GM12878 (cell line): ENCODE measurements at regions not wholly inside any gene's neighbourhood (a gene's known extent, or its start where the extent isn't known, plus 50 kb on each side); places are given as distances from the start of the nearest gene placed in this dataset.

Experiments used
- ATAC-seq: fragments of 200-7000 bp; cut with Tn5 transposase; 3 replicates; pipeline ENCODE4 v1.9.1; 2020; ENCODE audit warnings: mild to moderate bottlenecking, moderate library complexity
- BruUV-seq: library from RNA; stranded (reverse); fragments of 400-500 nt; replicated peaks from 2 replicates; lab custom pipeline; 2021; lab: Mats Ljungman, UMichigan
- CTCF ChIA-PET: fragments of 300-600 bp; sonication (Branson Sonifier 250); formaldehyde crosslinking; extraction: SDS; loops from one replicate; lab custom pipeline; 2021; ENCODE audit warnings: inconsistent platforms; lab: Yijun Ruan, JAX
- POLR2A ChIA-PET: fragments of 350-600 bp; formaldehyde crosslinking; extraction: SDS; loops from one replicate; lab custom pipeline; 2021; ENCODE audit warnings: inconsistent platforms; lab: Charles Lee
- RAD21 ChIA-PET: fragments of 300-600 bp; sonication (Branson Sonifier 250); formaldehyde crosslinking; loops from one replicate; lab custom pipeline; 2023; ENCODE audit warnings: antibody characterized with exemption; ENCODE audit not compliant: unreplicated experiment; lab: Charles Lee
- SMC1A ChIA-PET: fragments of 300-600 bp; sonication (Branson Sonifier 250); formaldehyde crosslinking; loops from one replicate; lab custom pipeline; 2023; ENCODE audit not compliant: unreplicated experiment, uncharacterized antibody; lab: Charles Lee
- DNase-seq: peaks from one replicate; pipeline ENCODE4 v3.0.0-alpha.2; 2011; ENCODE audit warnings: low read depth, low spot score
- FAIRE-seq: peaks from 3 replicates; lab custom pipeline; 2011; peaks lifted over from hg19 to GRCh38; lab: Jason Lieb, UNC
- H2AFZ ChIP-seq: 2 replicates; pipeline ENCODE4 v1.6.0; 2011; ENCODE audit warnings: low read depth, low read length, control low read depth; ENCODE audit not compliant: control insufficient read depth
- H3K27ac ChIP-seq: 2 replicates; pipeline ENCODE4 v1.5.1; 2011; ENCODE audit warnings: control low read depth; ENCODE audit not compliant: control insufficient read depth, insufficient read depth
- H3K27me3 ChIP-seq, 2 experiments: replicated peaks in 1 of 2; 2 replicates each; pipeline versions ENCODE4 v1.6.0 to v1.6.1; 2011; ENCODE audit warnings: low read length in 1 of 2; ENCODE audit not compliant: control insufficient read depth in 2 of 2, insufficient read depth in 2 of 2
- H3K36me3 ChIP-seq, 2 experiments: 2 replicates each; pipeline ENCODE4 v1.5.1; 2011; ENCODE audit warnings: low read length in 1 of 2; ENCODE audit not compliant: control insufficient read depth in 2 of 2, insufficient read depth in 2 of 2
- H3K4me1 ChIP-seq: 2 replicates; pipeline ENCODE4 v1.6.1; 2011; ENCODE audit warnings: mild to moderate bottlenecking, low read length, moderate library complexity, mixed read lengths; ENCODE audit not compliant: control insufficient read depth, insufficient read depth
- H3K4me2 ChIP-seq: 2 replicates; pipeline ENCODE4 v1.6.0; 2011; ENCODE audit warnings: control low read depth; ENCODE audit not compliant: control insufficient read depth, insufficient read depth
- H3K4me3 ChIP-seq: fragments of 200-600 bp; sonication (generic); 2 replicates; pipeline ENCODE4 v1.5.1; 2016
- H3K79me2 ChIP-seq: 2 replicates; pipeline ENCODE4 v1.6.0; 2011; ENCODE audit warnings: low read length; ENCODE audit not compliant: control insufficient read depth, insufficient read depth
- H3K9ac ChIP-seq: 2 replicates; pipeline ENCODE4 v1.8.0; 2011; ENCODE audit warnings: low read length, control low read depth, mixed read lengths; ENCODE audit not compliant: control insufficient read depth, insufficient read depth
- H3K9me3 ChIP-seq: replicated peaks from 3 replicates; pipeline ENCODE4 v1.5.1; 2011; ENCODE audit warnings: mild to moderate bottlenecking, low read length; ENCODE audit not compliant: control insufficient read depth, insufficient read depth
- H4K20me1 ChIP-seq: 2 replicates; pipeline ENCODE4 v1.6.0; 2011; ENCODE audit not compliant: control insufficient read depth, insufficient read depth
- BHLHE40 ChIP-seq, 2 experiments: fragments of 450-650 bp in 1 of 2; IDR thresholded peaks; 2 replicates each; pipeline ENCODE4 v1.6.1; 2011 to 2017; ENCODE audit warnings: low read depth in 2 of 2, borderline replicate concordance in 1 of 2, improper control_type of control experiment in 1 of 2, low read length in 1 of 2, mild to moderate bottlenecking in 1 of 2
- EED ChIP-seq: sonication (generic); IDR thresholded peaks from 2 replicates; pipeline ENCODE4 v1.6.1; 2016; ENCODE audit warnings: antibody characterized with exemption, low read depth
- FOS ChIP-seq: IDR thresholded peaks from 3 replicates; pipeline ENCODE4 v1.6.1; 2011; ENCODE audit warnings: borderline replicate concordance; ENCODE audit not compliant: insufficient read length; ENCODE audit errors: extremely low read depth
- FOXK2 ChIP-seq: fragments of 450-650 bp; IDR thresholded peaks from 2 replicates; pipeline ENCODE4 v1.6.1; 2017; ENCODE audit warnings: mild to moderate bottlenecking, moderate library complexity
- HCFC1 ChIP-seq: fragments of 150-350 bp; IDR thresholded peaks from 2 replicates; pipeline ENCODE4 v1.6.1; 2014; ENCODE audit warnings: low read length
- SMC3 ChIP-seq: IDR thresholded peaks from 2 replicates; pipeline ENCODE4 v1.6.1; 2011; ENCODE audit warnings: low read length, improper control_type of control experiment, borderline replicate concordance
- SREBF2 ChIP-seq: IDR thresholded peaks from 2 replicates; pipeline ENCODE4 v1.6.1; 2012; ENCODE audit warnings: mild to moderate bottlenecking, low read length
- ZNF24 ChIP-seq: fragments of 450-650 bp; IDR thresholded peaks from 2 replicates; pipeline ENCODE4 v1.6.1; 2017; ENCODE audit warnings: antibody characterized with exemption, mild to moderate bottlenecking
- ZNF622 ChIP-seq: fragments of 450-650 bp; IDR thresholded peaks from 2 replicates; pipeline ENCODE4 v1.6.1; 2017; ENCODE audit warnings: mild to moderate bottlenecking, inconsistent platforms
- WGBS: methylation state at CpG from one replicate; pipeline ENCODE4 v1.1.6; 2016; ENCODE audit warnings: low lambda C conversion rate; ENCODE audit not compliant: insufficient replicate concordance, insufficient coverage; ENCODE audit errors: missing lambda C conversion rate; 5-methylcytosine and 5-hydroxymethylcytosine counted together
- in situ Hi-C: fragments of 300-500 bp; cut with MboI; formaldehyde crosslinking; loops from 9 replicates; pipeline ENCODE4 v1.14.3; 2018; ENCODE audit warnings: mixed read lengths
- intact Hi-C: fragments of 100-400 bp; cut with micrococcal nuclease; formaldehyde crosslinking; loops from one replicate; pipeline ENCODE4 v1.14.2; 2022; ENCODE audit not compliant: unreplicated experiment
- TF ChIP-seq, protein P1 (sequence below): fragments of 450-650 bp; IDR thresholded peaks from 2 replicates; pipeline ENCODE4 v1.6.1; 2016; ENCODE audit warnings: mild to moderate bottlenecking, moderate library complexity, borderline replicate concordance
- TF ChIP-seq, protein P2 (sequence below): fragments of 450-650 bp; IDR thresholded peaks from 2 replicates; pipeline ENCODE4 v1.6.1; 2017; ENCODE audit warnings: mild to moderate bottlenecking, moderate library complexity

DNA sequence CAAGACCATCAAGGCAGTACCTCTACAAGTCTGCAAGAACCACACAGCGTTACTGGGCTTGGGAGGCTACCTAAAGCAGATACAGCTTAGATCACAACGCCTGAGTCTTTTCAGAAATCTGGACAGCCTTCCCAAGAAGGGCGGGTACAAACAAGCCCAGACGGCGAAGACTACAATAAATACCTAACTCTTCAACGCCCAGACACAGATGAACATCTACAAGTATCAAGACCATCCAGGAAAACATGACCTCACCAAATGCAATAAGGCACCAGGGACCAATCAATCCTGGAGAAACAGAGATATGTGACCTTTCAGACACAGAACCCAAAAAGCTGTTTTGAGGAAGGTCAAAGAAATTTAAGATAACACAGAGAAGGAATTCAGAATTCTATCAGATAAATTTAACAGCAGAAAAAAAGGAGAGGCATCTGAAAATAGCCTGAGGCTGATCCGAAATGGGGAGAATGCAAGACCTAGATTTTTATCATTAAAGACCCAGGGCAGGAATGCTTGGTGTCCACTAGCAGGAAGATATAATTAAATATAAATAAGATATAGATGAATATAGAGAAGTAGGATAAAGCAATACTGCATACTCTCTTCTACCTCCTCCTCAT lies 131.7 kb upstream of the COL21A1 start:
- DNase-seq: no peak
- no TSS peak for BruUV-seq
- Histone ChIP-seq H3K27me3 (no peaks in the 10 kb centered on the region), H2AFZ (no peak overlapping the region), H3K9me3 (no peaks in the 10 kb centered on the region; the same call in 2 of the 3 replicates), H3K27ac (no peak overlapping the region), H3K4me3 (no peak overlapping the region), H3K36me3 (no peaks in the 10 kb centered on the region), H3K9ac (no peak overlapping the region), H3K79me2 (no peaks in the 10 kb centered on the region), H3K4me1 (no peaks in the 10 kb centered on the region), H3K4me2 (no peak overlapping the region), H4K20me1 (no peaks in the 10 kb centered on the region)
- ATAC-seq: no peak
- intact Hi-C loops: no loop called here
- in situ Hi-C loops: no loop called here
- no peak for TF ChIP-seq ZNF622
- TF ChIP-seq SMC3: no peak
- TF ChIP-seq, protein P1, sequence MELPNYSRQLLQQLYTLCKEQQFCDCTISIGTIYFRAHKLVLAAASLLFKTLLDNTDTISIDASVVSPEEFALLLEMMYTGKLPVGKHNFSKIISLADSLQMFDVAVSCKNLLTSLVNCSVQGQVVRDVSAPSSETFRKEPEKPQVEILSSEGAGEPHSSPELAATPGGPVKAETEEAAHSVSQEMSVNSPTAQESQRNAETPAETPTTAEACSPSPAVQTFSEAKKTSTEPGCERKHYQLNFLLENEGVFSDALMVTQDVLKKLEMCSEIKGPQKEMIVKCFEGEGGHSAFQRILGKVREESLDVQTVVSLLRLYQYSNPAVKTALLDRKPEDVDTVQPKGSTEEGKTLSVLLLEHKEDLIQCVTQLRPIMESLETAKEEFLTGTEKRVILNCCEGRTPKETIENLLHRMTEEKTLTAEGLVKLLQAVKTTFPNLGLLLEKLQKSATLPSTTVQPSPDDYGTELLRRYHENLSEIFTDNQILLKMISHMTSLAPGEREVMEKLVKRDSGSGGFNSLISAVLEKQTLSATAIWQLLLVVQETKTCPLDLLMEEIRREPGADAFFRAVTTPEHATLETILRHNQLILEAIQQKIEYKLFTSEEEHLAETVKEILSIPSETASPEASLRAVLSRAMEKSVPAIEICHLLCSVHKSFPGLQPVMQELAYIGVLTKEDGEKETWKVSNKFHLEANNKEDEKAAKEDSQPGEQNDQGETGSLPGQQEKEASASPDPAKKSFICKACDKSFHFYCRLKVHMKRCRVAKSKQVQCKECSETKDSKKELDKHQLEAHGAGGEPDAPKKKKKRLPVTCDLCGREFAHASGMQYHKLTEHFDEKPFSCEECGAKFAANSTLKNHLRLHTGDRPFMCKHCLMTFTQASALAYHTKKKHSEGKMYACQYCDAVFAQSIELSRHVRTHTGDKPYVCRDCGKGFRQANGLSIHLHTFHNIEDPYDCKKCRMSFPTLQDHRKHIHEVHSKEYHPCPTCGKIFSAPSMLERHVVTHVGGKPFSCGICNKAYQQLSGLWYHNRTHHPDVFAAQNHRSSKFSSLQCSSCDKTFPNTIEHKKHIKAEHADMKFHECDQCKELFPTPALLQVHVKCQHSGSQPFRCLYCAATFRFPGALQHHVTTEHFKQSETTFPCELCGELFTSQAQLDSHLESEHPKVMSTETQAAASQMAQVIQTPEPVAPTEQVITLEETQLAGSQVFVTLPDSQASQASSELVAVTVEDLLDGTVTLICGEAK: no peak
- TF ChIP-seq FOS: no peak
- TF ChIP-seq EED: no peak
- TF ChIP-seq HCFC1: no peak
- TF ChIP-seq SREBF2: no peak
- TF ChIP-seq FOXK2: no peak
- TF ChIP-seq BHLHE40 (IDR thresholded peaks at IDR 0.05; ENCODE audit: borderline replicate concordance in 1 of 2, low read depth in 2 of 2, low read length in 1 of 2): no peak
- TF ChIP-seq, protein P2, sequence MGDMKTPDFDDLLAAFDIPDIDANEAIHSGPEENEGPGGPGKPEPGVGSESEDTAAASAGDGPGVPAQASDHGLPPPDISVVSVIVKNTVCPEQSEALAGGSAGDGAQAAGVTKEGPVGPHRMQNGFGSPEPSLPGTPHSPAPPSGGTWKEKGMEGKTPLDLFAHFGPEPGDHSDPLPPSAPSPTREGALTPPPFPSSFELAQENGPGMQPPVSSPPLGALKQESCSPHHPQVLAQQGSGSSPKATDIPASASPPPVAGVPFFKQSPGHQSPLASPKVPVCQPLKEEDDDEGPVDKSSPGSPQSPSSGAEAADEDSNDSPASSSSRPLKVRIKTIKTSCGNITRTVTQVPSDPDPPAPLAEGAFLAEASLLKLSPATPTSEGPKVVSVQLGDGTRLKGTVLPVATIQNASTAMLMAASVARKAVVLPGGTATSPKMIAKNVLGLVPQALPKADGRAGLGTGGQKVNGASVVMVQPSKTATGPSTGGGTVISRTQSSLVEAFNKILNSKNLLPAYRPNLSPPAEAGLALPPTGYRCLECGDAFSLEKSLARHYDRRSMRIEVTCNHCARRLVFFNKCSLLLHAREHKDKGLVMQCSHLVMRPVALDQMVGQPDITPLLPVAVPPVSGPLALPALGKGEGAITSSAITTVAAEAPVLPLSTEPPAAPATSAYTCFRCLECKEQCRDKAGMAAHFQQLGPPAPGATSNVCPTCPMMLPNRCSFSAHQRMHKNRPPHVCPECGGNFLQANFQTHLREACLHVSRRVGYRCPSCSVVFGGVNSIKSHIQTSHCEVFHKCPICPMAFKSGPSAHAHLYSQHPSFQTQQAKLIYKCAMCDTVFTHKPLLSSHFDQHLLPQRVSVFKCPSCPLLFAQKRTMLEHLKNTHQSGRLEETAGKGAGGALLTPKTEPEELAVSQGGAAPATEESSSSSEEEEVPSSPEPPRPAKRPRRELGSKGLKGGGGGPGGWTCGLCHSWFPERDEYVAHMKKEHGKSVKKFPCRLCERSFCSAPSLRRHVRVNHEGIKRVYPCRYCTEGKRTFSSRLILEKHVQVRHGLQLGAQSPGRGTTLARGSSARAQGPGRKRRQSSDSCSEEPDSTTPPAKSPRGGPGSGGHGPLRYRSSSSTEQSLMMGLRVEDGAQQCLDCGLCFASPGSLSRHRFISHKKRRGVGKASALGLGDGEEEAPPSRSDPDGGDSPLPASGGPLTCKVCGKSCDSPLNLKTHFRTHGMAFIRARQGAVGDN: no peak
- no peak for TF ChIP-seq ZNF24
- WGBS: 64% methylated on average over 7 of the region's 7 CpGs
- FAIRE-seq: no peak
- ChIA-PET POLR2A (no interaction called here), CTCF (no interaction called here), RAD21 (no interaction called here), SMC1A (no interaction called here)
